ENCODE measurements at regions not wholly inside any gene's neighbourhood (a gene's known extent, or its start where the extent isn't known, plus 50 kb on each side); places are given as distances from the start of the nearest gene placed in this dataset.

- TF ChIP-seq RFX5 (IDR thresholded peaks at IDR 0.05; ENCODE audit: borderline replicate concordance, low read depth, low read length) (no peak), EP300 (IDR thresholded peaks at IDR 0.05; ENCODE audit: borderline replicate concordance in 1 of 2, low read depth in 2 of 2, low read length in 2 of 2) (no peak), TBP (IDR thresholded peaks at IDR 0.05; ENCODE audit: low read depth, low read length) (no peak), CTCF (IDR thresholded peaks at IDR 0.05; ENCODE audit: control extremely low read depth in 1 of 3, insufficient read depth in 1 of 3, low read depth in 1 of 3, low read length in 3 of 3) (no peak), TCF12 (IDR thresholded peaks at IDR 0.05; ENCODE audit: low read depth, low read length) (no peak), POLR2A (IDR thresholded peaks at IDR 0.05; ENCODE audit: control extremely low read depth in 1 of 2, low read depth in 2 of 2, low read length in 2 of 2) (no peak), ATF3 (IDR thresholded peaks at IDR 0.05; ENCODE audit: insufficient read depth, low read depth, low read length) (no peak), YY1 (IDR thresholded peaks at IDR 0.05; ENCODE audit: low read depth, low read length) (no peak), JUN (IDR thresholded peaks at IDR 0.05; ENCODE audit: low read depth, low read length) (no peak)
Measured at GRCh38 chr12:131321988-131322387, 368.3 kb downstream of the ADGRD1 start.

All from H1 (cell line).